ENCODE measurements at regions not wholly inside any gene's neighbourhood (a gene's known extent, or its start where the extent isn't known, plus 50 kb on each side); places are given as distances from the start of the nearest gene placed in this dataset.
A peak's percentile ranks its signal among the peaks of the same experiment; 100 is the strongest.

DNA sequence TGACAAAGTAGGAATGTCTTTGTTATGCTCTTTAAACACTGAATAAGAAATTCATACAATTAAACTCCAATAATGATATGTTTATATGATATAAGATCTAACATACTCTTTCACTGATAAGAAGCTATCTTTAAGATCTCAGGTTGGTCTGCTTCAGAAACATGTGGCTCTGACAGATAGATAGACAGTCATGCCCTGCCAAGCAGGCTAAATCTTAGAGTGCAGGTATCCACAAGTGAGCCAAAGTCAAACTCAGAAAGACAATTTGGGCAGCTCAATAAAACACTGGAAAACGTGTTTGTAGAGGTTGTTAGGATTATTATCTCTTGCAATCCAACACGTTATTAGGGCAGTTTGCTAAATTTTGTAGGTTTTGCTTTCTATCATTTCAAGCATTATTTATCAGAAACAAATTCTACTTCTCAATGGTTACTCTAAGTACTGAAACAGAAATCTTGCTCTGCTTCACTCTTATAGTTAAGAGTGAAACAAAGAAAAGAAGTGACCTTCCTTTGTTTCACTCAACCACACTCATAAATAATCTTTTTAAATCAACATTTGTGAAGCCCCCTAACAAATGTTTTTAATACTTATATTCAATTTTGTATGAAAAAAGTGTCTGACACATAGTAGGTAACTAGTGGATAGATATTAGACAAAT lies 1255.6 kb downstream of the DIAPH3 start:
- DNase-seq (ENCODE audit: low read depth in 4 of 6, low spot score in 6 of 6) = no peak
- H3K27me3 ChIP-seq (ENCODE audit: control insufficient read depth, insufficient read depth, low read length) = no peaks in the 10 kb centered on the region
- no CpG with 5 or more reads among the region's 2 CpGs for WGBS (ENCODE audit: insufficient coverage)
- no peak overlapping the region for H3K27ac ChIP-seq (ENCODE audit: low read depth, low read length)
- no peaks in the 10 kb centered on the region for H3K9me3 ChIP-seq (ENCODE audit: control insufficient read depth, insufficient read depth, low read length)
- no peak overlapping the region for H3K4me3 ChIP-seq (ENCODE audit: low read depth, low read length)
- no peaks in the 10 kb centered on the region for H3K36me3 ChIP-seq (ENCODE audit: control insufficient read depth, insufficient read depth, low read length)
- no peaks in the 10 kb centered on the region for H3K4me1 ChIP-seq (ENCODE audit: control insufficient read depth, insufficient read depth, low read length)

DNA sequence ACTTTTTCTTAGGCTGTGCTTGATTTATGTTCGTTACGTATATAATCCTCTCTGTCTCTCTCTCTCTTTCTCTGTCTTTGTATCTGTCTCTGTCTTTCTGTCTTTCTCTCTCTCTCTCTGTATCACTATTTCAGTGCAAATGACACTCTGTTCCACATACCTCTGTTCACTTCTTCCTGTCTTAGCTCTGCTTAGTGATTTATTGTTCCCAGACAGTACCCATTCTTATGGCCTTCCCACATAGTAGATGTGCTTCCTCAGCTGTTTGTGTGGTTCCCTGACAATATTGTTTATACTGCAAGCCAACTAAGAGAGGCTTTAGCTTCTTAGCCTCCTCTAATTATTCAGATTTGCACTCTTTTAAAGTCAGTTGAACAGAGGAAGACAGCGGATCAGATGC lies 1244.2 kb downstream of the DIAPH3 start:
- no peaks in the 10 kb centered on the region for H3K27me3 ChIP-seq (ENCODE audit: control insufficient read depth, insufficient read depth, low read length)
- H3K4me1 ChIP-seq (ENCODE audit: control insufficient read depth, insufficient read depth, low read length) = no peaks in the 10 kb centered on the region
- peak in 4 of 6 donors; percentile 1 to 48 (median 5) for DNase-seq (ENCODE audit: low read depth in 4 of 6, low spot score in 6 of 6)
- no peaks in the 10 kb centered on the region for H3K36me3 ChIP-seq (ENCODE audit: control insufficient read depth, insufficient read depth, low read length)
- H3K27ac ChIP-seq (ENCODE audit: low read depth, low read length) = no peak overlapping the region
- H3K4me3 ChIP-seq (ENCODE audit: low read depth, low read length) = no peak overlapping the region
- no peaks in the 10 kb centered on the region for H3K9me3 ChIP-seq (ENCODE audit: control insufficient read depth, insufficient read depth, low read length)
- WGBS (ENCODE audit: insufficient coverage) = 82% methylated on average over 2 of the region's 3 CpGs

DNA sequence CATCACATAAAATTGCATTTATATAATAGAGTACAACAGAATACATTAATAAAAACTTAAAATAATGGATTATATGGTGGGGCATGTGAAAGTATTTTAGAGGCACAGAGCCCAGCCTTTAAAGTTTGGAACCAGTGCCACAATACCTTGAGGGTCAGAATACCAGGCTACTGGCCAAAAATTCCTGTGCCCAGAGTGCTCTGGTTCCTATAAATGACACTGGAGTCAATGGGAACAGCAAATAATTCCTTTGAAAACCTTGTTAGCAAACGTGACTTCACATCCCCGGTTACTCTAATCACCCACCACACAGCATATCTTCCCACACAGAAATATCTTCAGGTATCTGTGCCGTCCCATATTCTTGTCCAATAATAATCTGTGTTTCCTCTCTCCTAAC lies 1242.6 kb downstream of the DIAPH3 start:
- no peak overlapping the region for H3K4me3 ChIP-seq (ENCODE audit: low read depth, low read length)
- H3K4me1 ChIP-seq (ENCODE audit: control insufficient read depth, insufficient read depth, low read length) = no peaks in the 10 kb centered on the region
- 74% methylated on average over 3 of the region's 3 CpGs for WGBS (ENCODE audit: insufficient coverage)
- DNase-seq (ENCODE audit: low read depth in 4 of 6, low spot score in 6 of 6) = no peak
- H3K27me3 ChIP-seq (ENCODE audit: control insufficient read depth, insufficient read depth, low read length) = no peaks in the 10 kb centered on the region
- no peaks in the 10 kb centered on the region for H3K36me3 ChIP-seq (ENCODE audit: control insufficient read depth, insufficient read depth, low read length)
- no peaks in the 10 kb centered on the region for H3K9me3 ChIP-seq (ENCODE audit: control insufficient read depth, insufficient read depth, low read length)
- no peak overlapping the region for H3K27ac ChIP-seq (ENCODE audit: low read depth, low read length)

DNA sequence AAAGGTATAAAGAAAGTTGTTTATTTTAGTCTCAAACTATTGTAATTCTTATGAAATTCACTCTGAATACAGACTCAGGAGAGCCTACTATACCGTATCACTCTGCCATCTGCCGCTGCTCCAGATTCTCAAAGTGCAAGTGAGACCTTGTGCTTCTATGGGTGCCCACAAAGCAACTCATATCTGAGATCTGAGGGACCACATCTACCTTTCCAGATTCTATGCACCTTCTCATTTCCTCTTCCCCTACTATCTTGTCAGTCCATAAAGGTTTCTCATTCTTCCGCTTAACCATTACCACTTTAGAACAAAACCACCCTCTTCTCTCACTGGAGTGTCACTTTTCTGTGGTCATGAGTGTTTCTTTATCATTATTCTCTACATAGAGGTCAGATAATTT lies 1236.9 kb downstream of the DIAPH3 start:
- Histone ChIP-seq H3K4me3 (ENCODE audit: low read depth, low read length) (no peak overlapping the region), H3K9me3 (ENCODE audit: control insufficient read depth, insufficient read depth, low read length) (no peaks in the 10 kb centered on the region), H3K36me3 (ENCODE audit: control insufficient read depth, insufficient read depth, low read length) (no peaks in the 10 kb centered on the region), H3K4me1 (ENCODE audit: control insufficient read depth, insufficient read depth, low read length) (no peaks in the 10 kb centered on the region), H3K27ac (ENCODE audit: low read depth, low read length) (no peak overlapping the region), H3K27me3 (ENCODE audit: control insufficient read depth, insufficient read depth, low read length) (no peaks in the 10 kb centered on the region)
- no peak for DNase-seq (ENCODE audit: low read depth in 4 of 6, low spot score in 6 of 6)
- 97% methylated on average over 2 of the region's 3 CpGs for WGBS (ENCODE audit: insufficient coverage)

DNA sequence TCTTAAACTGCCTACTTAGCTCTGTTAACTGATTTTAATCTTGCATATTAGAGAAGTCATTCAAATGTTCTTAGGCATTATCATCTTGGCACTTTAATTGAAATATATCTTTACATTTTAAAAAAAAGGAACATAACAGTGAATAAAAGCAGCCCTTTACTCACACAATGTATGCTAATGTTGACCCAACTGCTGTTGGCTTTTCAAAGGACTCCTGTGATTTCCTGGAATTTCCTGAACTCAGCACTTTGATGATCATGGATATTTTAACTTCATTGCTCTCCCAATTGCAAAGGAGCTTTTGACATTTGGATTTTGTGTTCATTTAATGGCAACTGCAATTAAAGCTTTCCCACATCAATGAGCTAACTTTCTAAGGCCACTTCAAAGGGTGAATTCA lies 1230.3 kb downstream of the DIAPH3 start:
- Histone ChIP-seq H3K4me1 (ENCODE audit: control insufficient read depth, insufficient read depth, low read length) (no peaks in the 10 kb centered on the region), H3K36me3 (ENCODE audit: control insufficient read depth, insufficient read depth, low read length) (no peaks in the 10 kb centered on the region), H3K27ac (ENCODE audit: low read depth, low read length) (no peak overlapping the region), H3K9me3 (ENCODE audit: control insufficient read depth, insufficient read depth, low read length) (no peaks in the 10 kb centered on the region), H3K4me3 (ENCODE audit: low read depth, low read length) (no peak overlapping the region), H3K27me3 (ENCODE audit: control insufficient read depth, insufficient read depth, low read length) (no peaks in the 10 kb centered on the region)
- no peak for DNase-seq (ENCODE audit: low read depth in 4 of 6, low spot score in 6 of 6)

DNA sequence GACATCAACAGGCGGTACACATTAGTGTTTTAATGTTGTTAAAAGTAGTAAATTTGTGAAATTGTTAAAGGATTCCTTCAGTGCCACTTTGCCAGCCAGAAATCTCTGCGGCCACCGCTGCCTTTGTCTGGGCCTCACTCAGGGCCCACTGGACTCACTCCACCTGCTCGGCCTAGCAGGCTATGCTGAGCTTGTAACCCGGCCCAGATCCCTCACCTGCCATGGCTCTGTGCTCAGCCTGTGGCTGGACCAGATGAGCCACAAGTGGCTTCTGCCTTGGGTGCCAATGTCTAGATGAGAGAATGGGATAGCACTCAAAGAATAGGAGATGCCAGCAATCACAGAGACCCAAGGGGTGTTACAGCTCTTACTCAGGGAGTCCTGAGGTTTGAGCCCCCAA lies 1228.0 kb downstream of the DIAPH3 start:
- no peak for DNase-seq (ENCODE audit: low read depth in 4 of 6, low spot score in 6 of 6)
- 94% methylated on average over 4 of the region's 5 CpGs for WGBS (ENCODE audit: insufficient coverage)
- Histone ChIP-seq H3K4me1 (ENCODE audit: control insufficient read depth, insufficient read depth, low read length) (no peaks in the 10 kb centered on the region), H3K36me3 (ENCODE audit: control insufficient read depth, insufficient read depth, low read length) (no peaks in the 10 kb centered on the region), H3K4me3 (ENCODE audit: low read depth, low read length) (no peak overlapping the region), H3K27me3 (ENCODE audit: control insufficient read depth, insufficient read depth, low read length) (no peaks in the 10 kb centered on the region), H3K27ac (ENCODE audit: low read depth, low read length) (no peak overlapping the region), H3K9me3 (ENCODE audit: control insufficient read depth, insufficient read depth, low read length) (no peaks in the 10 kb centered on the region)

DNA sequence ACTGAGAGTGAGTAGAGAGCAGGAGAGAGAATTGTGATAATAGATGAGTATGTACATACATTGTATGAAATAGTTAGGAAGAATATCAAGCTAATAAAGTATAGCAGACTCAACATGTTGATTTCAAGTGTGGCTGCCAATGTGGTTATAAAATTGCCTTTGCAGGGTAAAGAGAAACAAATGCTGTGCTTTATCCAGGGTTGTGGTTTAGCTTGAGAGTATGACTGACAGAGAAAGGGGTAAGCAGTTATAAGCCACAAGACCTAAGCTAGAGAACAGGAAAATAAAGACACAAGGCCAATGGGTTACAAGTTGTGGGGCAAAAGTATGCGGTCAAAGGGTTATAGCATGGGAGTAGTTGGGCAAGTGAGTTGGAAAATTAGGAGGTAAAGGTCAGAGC lies 1217.5 kb downstream of the DIAPH3 start:
- Histone ChIP-seq H3K27ac (ENCODE audit: low read depth, low read length) (no peak overlapping the region), H3K4me3 (ENCODE audit: low read depth, low read length) (no peak overlapping the region), H3K4me1 (ENCODE audit: control insufficient read depth, insufficient read depth, low read length) (no peaks in the 10 kb centered on the region), H3K27me3 (ENCODE audit: control insufficient read depth, insufficient read depth, low read length) (no peaks in the 10 kb centered on the region), H3K9me3 (ENCODE audit: control insufficient read depth, insufficient read depth, low read length) (peaks cover 1% of the 10 kb centered on the region), H3K36me3 (ENCODE audit: control insufficient read depth, insufficient read depth, low read length) (no peaks in the 10 kb centered on the region)
- DNase-seq (ENCODE audit: low read depth in 4 of 6, low spot score in 6 of 6) = no peak
- WGBS (ENCODE audit: insufficient coverage) = 100% methylated on average over 1 of the region's 1 CpG

DNA sequence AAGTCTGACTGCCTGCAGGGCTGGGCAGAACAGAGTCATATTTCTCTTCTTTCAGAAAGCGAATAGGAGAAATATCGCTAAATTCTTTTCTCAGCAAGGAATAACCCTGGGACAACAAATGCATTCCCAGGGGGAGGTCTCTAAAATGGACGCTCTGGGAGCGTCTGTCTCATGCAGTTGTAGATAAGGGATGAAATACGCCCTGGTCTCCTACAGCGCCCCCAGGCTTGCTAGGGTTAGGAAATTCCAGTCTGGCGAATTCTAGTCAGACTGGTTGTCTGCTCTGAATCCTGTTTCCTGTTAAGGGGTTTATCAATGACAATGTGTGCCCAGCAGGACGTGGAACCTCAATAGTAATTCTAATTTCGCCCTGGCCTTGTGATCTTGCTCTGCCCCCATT lies 1214.1 kb downstream of the DIAPH3 start:
- no peak overlapping the region for H3K27ac ChIP-seq (ENCODE audit: low read depth, low read length)
- DNase-seq (ENCODE audit: low read depth in 4 of 6, low spot score in 6 of 6) = no peak
- no peak overlapping the region for H3K4me3 ChIP-seq (ENCODE audit: low read depth, low read length)
- no peaks in the 10 kb centered on the region for H3K27me3 ChIP-seq (ENCODE audit: control insufficient read depth, insufficient read depth, low read length)
- no peaks in the 10 kb centered on the region for H3K4me1 ChIP-seq (ENCODE audit: control insufficient read depth, insufficient read depth, low read length)
- no peaks in the 10 kb centered on the region for H3K36me3 ChIP-seq (ENCODE audit: control insufficient read depth, insufficient read depth, low read length)
- 97% methylated on average over 9 of the region's 9 CpGs for WGBS (ENCODE audit: insufficient coverage)
- peaks cover 1% of the 10 kb centered on the region for H3K9me3 ChIP-seq (ENCODE audit: control insufficient read depth, insufficient read depth, low read length)

DNA sequence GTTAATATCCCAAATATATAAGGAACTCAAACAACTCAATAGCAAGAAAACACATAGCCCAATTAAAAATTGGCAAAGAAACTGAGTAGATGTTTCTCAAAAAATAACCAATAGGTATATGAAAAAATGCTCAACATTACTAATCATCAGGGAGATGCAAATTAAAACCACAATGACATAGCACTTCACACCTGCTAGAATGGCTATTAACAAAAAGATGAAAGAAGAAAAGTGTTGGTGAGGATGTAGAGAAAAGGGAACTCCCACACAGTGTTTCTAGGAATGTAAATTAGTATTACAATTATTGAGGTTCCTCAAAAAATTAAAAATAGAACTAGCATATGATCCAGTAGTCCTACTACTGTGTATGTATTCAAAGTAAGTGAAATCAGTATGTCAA lies 1212.8 kb downstream of the DIAPH3 start:
- H3K9me3 ChIP-seq (ENCODE audit: control insufficient read depth, insufficient read depth, low read length) = peaks cover 1% of the 10 kb centered on the region
- no peaks in the 10 kb centered on the region for H3K36me3 ChIP-seq (ENCODE audit: control insufficient read depth, insufficient read depth, low read length)

DNA sequence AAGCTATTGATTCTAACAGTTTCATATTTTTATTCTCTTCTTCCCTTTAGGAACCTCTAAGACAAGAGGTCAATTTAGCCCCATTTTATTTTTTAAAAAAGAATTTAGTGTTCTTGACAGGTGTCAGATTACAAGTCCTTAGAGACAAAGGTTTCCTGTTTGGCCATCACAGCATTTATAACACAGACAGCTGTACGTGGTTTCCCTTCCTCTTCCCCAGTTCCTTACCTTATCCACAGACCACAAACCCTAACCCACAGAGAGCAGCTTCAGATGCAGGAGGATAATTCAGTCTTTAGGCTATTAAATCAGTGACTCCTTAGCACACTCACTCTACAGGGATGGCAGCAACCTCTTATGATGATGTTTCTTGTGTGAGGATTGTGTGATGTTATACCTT lies 1210.1 kb downstream of the DIAPH3 start:
- H3K4me1 ChIP-seq (ENCODE audit: control insufficient read depth, insufficient read depth, low read length) = no peaks in the 10 kb centered on the region
- no peaks in the 10 kb centered on the region for H3K27me3 ChIP-seq (ENCODE audit: control insufficient read depth, insufficient read depth, low read length)
- no peaks in the 10 kb centered on the region for H3K9me3 ChIP-seq (ENCODE audit: control insufficient read depth, insufficient read depth, low read length)
- no peak overlapping the region for H3K4me3 ChIP-seq (ENCODE audit: low read depth, low read length)
- no peak overlapping the region for H3K27ac ChIP-seq (ENCODE audit: low read depth, low read length)
- DNase-seq (ENCODE audit: low read depth in 4 of 6, low spot score in 6 of 6) = no peak
- H3K36me3 ChIP-seq (ENCODE audit: control insufficient read depth, insufficient read depth, low read length) = no peaks in the 10 kb centered on the region
- no CpG with 5 or more reads among the region's 1 CpG for WGBS (ENCODE audit: insufficient coverage)

More for the DNA sequence above, 1212.8 kb downstream of the DIAPH3 start:
- no peak for DNase-seq (ENCODE audit: low read depth in 4 of 6, low spot score in 6 of 6)
- H3K27ac ChIP-seq (ENCODE audit: low read depth, low read length) = no peak overlapping the region
- H3K27me3 ChIP-seq (ENCODE audit: control insufficient read depth, insufficient read depth, low read length) = no peaks in the 10 kb centered on the region
- no peak overlapping the region for H3K4me3 ChIP-seq (ENCODE audit: low read depth, low read length)
- no peaks in the 10 kb centered on the region for H3K4me1 ChIP-seq (ENCODE audit: control insufficient read depth, insufficient read depth, low read length)

Data from spinal cord (tissue), 9 donors.